Head of caudate nucleus (tissue), 42 donors: ENCODE measurements at regions not wholly inside any gene's neighbourhood (a gene's known extent, or its start where the extent isn't known, plus 50 kb on each side); places are given as distances from the start of the nearest gene placed in this dataset.
A peak's percentile ranks its signal among the peaks of the same experiment; 100 is the strongest.
"Not testable (repeated sequence)": the region's sequence is repeated elsewhere in the genome, so short reads cannot be mapped to it uniquely, and the experiment has no call there.

Experiments used
- DNase-seq, 42 donors: peaks; one replicate each; pipeline versions ENCODE4 v3.0.0 to v3.0.0-alpha.2; 2020 to 2021; ENCODE audit warnings: mixed read lengths in 7 of 42
- intact Hi-C: fragments of 100-400 bp; cut with DNase I; formaldehyde crosslinking; loops from one replicate; pipeline ENCODE4 v1.15.0; 2022

DNA sequence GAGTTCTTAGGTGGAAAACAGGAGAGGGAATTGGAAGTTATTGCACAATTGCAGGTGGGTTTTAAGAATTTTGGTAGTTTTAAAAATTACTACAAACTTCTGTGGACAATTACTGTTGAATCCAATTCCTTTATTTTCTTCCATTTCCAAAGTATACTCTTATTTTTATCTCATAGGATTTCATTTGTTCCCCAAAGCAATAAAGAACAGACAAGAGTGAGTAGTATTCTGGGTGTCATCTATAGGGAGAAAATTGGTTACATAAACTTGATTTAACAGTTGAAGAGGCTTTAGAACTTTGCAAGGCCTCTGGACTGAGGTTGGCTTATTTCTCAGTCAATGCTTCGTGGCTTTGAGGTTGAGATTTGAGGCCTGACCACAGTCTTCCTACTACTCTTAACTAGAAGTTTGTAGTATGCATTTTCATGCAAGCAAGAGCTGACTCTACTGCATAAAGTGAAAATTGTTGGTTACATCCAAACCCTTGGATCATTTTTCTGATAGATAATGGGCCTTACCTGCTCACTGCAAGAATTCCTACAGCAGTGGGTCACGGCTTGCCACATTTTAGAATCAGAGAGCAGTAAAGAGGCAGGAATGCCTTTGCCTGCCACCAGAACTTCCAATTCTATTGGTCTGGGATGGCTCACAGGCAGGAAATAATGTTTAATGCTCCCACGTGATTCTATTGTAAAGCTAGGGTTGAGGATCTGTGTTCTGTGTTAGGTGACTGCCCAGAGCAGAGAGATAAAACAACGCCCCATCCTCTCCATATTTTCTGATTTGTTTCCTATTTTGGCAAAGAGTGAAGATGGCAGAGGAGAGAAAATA lies 270.5 kb downstream of the TTC6 start:
- intact Hi-C loops: no loop called here
- no peak for DNase-seq

DNA sequence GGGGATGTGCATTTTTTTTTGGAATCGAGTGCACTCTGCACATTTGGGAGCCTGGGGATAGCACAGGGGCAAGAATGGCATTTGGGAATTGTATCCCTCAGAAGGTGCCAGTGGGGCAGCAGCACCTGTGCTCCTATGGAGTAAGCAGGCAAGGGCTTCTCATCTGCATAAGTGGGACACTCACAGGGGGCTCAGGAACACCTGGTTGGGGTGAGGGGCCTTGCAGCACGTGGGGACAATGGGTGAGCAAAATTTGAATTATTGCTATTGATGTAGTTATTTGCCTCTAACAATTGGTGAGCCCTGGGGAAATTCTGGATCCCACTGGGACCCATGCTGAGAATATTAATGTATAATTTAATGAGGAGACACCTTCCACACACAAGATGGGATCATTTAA lies 274.2 kb downstream of the TTC6 start:
- DNase-seq: no peak
- intact Hi-C loops: loop anchor here (10.0 kb wide), 1 partner anchor 625 kb away; no protein-coding TSS in a partner anchor

DNA sequence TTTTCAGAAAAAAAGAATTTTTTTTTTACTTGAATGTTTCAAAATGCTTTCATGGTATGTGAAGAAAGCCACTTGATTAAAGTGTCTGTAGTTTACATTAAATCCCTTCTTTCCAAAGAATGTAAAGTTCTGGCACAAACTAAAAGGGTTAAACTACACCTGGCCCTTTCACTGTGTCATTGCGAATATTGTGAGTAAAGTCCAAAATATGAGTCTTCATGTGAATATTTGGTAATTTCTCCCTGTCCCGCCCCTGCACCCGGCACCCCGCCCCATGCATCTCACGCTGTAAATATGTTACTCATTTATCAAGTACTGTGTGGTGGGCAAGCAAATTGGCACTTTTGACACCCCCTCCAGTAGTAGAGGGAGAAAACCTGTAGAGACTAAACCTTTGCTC lies 274.7 kb downstream of the TTC6 start:
- intact Hi-C loops: loop anchor here (10.0 kb wide), 1 partner anchor 625 kb away; no protein-coding TSS in a partner anchor
- DNase-seq: no peak

DNA sequence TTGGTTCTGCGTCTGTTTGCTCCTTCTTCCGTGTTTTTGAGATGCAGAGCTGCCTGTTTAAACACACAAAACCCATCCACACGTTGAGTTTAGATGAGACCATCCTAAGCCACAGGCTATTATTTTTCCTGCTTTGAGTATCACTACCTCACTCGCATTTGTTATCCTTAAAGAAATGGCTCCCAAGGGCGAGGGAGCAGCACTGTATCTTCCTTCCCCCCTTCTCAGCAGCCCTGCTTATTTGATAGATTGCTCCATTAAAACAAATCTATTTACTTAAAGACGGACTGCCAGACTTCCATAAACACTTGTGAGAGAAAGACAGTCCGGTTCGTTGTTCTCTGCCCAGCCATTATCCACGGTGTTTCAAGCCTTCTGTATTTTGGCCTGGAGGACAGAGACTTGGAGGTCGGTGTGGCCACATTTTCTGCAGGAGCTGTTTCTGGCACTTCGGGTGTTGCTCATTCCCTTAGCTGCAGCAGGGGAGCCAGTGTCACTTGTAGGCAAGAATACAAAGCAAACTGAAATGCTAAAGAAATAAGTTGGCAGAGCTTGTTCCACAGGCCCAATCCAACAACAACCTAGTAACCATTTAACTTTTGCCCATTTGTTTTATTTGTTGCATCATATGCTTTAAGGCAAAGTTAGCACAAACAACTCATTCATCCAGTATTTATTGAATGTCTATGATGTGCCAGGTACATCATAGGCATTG lies 275.4 kb downstream of the TTC6 start:
- intact Hi-C loops: loop anchor here (10.0 kb wide), 1 partner anchor 626 kb away; no protein-coding TSS in a partner anchor
- DNase-seq: peak in 2 of 42 donors; percentile 2 to 39

DNA sequence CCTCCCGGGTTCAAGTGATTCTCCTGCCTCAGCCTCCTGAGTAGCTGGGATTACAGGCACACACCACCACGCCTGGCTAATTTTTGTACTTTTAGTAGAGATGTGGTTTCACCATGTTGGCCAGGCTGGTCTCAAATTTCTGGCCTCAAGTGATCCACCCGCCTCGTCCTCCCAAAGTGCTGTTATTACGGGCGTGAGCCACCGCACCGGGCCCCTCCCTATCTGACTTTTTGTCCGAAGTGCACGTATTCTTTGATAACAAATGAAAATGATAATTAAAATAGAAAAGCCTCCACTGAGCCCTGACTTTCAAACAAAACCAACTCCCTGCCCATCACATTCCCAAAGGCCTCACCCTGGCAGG lies 278.6 kb downstream of the TTC6 start:
- DNase-seq: not testable (repeated sequence)
- intact Hi-C loops: loop anchor here (10.0 kb wide), 1 partner anchor 629 kb away; no protein-coding TSS in a partner anchor

DNA sequence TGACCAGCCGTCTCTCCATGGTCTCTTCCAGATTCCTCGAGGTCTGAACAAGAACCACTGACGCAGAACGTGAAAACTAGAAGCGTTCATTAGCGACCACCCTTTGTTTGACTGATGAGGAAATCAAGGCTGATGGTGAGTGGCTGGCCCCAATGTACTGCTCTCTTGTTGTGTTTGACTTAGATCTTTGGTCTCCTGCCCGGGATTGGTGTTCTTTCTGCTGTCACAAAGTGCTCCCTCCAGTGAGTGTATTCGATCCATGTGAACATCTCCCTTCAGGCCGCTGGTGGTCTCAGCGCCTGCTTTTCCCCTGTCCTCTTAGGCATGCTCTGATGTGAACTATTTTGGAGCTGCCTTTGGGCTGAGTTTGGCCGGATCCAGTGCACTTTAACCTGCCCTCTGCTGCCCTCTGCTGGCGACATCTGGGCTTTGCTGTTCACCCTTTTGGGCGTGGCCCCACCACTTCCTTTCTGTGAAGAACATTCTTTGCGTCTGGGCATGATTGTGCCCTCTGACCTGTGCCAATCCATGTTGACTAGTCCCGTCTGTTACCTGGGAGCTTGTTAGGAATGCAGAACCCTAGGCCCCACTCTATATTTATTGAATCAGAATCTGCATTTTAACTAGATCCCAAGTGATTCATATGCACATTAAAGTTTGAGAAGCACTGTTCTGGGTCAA lies 279.1 kb downstream of the TTC6 start:
- DNase-seq: peak; percentile 30 to 92 (median 78)

DNA sequence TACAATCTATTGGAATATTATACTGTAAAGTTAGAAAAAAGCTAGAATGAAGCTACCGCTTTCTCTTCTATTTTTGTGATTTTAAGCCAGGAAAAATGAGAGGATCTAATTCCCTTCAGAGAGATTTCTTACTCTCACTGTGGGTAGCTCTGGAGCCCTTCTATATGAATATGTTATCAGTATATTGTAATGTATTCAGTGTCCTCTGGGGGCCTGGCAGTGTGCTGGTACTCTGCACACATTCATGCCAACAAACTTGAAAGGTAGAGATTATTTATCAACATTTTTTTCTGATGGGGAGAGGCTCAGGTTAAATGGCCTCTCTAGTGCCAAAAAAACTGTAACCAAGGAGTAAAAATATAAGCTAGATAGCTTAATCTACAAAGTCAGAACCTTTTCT lies 292.8 kb downstream of the TTC6 start:
- DNase-seq: no peak
- intact Hi-C loops: no loop called here

More for the DNA sequence above, 279.1 kb downstream of the TTC6 start:
- intact Hi-C loops: loop anchor here (10.0 kb wide), 1 partner anchor 630 kb away; no protein-coding TSS in a partner anchor

DNA sequence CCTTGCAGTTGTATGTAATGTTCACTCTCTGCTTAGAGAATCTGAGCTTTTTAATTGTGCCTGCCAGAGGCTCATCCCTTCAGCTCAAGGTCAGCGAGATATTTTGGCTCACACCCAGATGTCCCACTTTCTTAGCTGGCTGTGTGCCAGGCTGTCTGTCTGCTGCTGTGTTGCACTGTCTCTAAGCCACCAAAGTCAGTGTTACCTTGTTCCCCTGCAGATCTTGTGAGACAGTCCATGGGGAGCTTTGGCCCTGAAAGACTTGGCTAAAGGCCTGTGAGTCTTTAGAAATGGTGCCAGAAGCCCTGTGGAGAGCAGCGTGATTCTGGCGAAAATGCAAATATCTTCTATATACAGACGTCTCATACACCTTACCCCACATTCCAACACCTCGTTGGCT lies 293.7 kb downstream of the TTC6 start:
- intact Hi-C loops: no loop called here
- no peak for DNase-seq

DNA sequence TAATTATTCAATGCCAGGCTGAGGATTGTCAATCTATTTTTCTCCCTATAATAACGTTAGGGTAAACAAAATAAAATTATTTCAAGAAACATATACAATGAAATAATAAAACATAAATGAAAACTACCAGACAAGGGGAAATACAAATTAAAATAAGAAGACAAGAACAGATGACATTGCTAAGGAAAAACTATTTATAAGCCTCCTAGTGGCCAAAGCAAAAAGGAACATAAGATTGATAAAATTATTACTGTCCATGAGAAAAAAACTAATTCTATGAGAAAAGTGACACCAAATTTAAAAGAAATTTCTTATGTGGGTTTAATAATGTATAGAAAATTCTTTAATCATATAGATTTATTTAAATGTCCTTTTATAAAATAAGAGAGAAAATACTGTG lies 294.7 kb downstream of the TTC6 start:
- intact Hi-C loops: no loop called here
- DNase-seq: no peak

DNA sequence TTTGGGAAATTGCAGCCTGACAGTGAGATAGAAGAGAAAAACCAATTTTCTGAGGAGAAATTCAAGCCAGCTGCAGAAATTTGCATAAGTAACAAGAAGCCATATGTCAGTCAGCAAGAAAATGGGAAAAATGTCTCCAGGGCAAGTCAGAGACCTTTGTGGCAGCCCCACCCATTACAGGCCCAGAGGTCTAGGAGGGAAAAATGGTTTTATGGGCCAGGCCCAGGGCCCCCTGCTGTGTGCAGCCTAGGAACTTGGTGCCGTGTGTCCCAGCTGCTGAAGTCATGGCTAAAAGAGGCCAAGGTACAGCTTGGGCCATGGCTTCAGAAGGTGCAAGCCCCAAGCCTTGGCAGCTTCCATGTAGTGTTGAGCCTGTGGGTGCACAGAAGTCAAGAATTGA lies 296.1 kb downstream of the TTC6 start:
- not testable (repeated sequence) for DNase-seq

DNA sequence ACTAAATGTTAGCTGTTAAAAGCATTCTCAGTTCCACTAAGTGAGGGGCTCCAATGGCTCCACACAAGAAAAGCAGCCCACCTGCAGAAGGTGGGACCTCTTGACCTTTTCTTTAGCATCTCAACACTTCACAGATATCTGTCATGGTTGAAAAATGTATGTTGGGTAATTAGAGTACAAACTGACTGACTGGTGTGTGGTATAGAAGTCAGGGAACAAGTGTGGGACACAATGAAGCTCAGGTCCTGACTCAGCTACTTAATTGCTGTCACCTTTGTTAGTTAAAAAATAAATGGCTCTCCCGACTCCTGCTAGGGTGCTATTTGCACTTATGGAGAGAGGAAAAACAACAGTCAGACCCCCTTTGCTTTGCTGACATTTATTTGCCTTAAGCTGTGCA lies 299.0 kb downstream of the TTC6 start:
- DNase-seq: no peak
- intact Hi-C loops: no loop called here

More for the DNA sequence above, 296.1 kb downstream of the TTC6 start:
- intact Hi-C loops: not testable (repeated sequence)

DNA sequence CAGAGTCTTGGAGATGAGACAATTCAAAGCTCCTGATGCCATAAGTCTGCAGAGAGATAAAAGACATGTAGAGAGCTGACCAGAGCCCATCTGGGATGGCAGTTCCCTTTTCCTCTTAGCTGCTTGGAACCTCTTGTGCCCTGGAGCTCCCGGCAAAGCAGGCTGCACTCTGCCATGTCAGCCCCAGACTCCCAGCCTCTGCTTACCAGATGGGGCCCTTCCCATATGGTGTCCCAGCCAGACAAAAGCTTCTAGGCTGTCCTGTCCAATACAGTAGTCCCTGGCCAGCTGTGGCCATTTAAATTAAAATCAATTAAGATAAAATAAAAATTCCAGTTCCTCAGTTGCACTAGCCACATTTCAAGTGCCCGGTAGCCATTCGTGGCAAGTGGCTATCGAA lies 303.9 kb downstream of the TTC6 start:
- DNase-seq: no peak
- intact Hi-C loops: no loop called here

DNA sequence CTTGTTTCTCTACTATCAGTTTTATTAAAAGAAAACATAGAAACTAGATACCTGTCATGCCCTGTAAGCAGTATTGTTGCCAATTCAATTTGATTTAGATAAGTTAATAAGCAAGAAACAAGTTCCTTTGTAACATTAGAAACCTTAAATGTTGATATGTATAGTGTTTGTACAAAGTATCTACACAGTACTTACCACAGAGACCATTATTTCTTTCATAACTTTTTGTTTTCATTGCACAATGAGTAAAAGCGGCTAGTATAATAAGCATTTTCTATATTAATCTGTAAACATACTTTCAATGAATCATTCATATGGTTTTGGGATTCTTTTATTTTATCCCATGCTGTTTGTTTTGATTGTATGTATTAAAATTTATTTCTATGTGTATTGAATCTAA lies 305.1 kb downstream of the TTC6 start:
- no peak for DNase-seq
- intact Hi-C loops: no loop called here

DNA sequence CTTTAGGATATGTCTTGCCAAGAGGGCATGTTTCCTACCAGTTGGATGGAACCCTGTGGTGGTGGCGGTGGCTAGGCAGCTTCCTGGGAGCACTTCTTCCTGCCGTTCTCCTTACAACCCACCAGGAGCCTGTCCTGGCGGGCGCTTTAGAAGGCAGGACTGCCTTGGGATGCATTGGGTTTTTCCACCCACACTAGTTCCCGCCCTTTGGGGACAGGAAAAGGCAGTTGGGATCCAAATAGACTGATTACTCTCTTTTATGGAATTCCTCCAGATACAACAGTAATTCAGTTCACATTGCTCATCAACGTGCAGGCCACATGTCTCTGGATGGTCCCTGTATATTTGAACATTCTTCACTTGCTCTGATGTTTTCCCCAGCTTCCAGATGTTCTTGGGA lies 305.7 kb upstream of the SSTR1 start:
- intact Hi-C loops: no loop called here
- DNase-seq: no peak

DNA sequence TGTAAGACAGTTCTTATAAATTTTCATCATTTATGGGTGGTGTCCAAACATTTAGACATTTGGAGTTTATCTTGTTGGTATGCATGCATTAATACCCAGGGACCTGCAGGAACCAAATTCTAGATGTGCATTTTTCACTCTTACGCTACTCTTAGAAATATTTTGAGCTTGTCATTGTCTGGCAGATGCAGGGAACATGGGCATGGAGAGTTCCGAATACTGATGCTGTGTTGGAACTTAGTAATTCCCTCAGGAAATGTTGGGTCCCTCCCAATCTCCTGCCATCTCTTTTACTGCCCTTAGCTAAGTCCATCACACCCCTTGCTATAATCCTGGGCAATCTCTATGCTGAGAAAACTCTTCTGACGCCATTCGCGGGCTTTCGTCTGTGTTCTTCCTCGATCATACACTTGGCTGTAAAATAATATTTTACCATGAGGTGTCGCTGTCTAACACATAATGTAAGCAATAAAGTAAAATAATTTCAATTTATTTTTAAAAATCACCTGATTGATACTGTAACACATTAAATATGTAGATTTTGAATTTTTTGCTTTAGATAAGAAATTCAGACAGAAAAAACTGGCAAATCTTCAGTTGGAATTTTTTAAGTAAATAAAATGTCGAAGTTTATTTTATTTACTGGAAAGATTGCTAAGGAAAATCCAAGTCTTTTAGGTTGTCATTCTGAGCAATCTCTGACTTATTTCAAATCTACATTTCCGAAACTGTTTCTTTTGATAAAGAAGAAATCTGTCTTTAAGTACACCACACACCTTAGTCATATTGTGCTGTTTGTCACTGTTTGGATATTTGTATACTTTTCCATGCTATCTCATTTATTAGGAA lies 304.1 kb upstream of the SSTR1 start:
- DNase-seq: peak in 22 of 42 donors; percentile 3 to 58 (median 19)
- intact Hi-C loops: no loop called here

DNA sequence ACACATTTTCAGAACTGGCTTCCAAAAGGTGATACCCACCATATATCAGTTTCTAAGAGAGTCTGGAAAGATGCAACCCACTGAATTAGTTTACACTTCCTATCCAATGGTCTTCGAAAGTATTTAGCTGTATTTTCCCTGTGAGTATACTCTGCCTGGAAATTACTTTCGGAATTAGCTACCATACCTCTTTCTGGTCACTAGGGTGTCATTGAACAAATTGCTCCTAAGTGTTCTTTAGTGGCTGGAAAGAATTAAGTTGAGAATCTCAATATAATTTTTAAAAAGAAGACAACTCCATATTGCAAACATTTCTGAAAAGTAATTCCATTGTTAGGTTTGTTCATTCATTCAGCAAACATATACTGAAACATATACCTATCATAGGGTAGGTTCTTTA lies 283.1 kb upstream of the SSTR1 start:
- intact Hi-C loops: no loop called here
- no peak for DNase-seq

DNA sequence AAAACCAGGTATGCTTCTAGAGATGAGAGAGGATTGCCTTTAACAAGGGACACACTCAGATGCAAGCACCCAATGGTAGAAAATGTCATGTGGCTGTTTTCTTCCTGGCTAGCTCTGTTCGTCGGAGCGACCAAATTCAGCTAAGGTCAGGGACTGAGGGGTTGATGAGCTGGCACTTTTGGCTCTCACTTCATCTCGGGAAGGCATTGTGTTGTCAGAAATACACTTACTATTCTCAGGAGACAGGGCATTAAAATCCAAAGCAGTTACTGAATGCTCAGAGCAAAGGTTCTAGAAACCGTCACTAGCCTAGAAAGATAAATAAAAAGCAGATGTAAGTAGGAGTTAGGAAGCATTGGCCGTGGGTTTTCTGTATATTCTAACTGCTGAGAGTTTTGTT lies 275.7 kb upstream of the SSTR1 start:
- DNase-seq: peak in 1 of 42 donors; percentile 36
- intact Hi-C loops: no loop called here

DNA sequence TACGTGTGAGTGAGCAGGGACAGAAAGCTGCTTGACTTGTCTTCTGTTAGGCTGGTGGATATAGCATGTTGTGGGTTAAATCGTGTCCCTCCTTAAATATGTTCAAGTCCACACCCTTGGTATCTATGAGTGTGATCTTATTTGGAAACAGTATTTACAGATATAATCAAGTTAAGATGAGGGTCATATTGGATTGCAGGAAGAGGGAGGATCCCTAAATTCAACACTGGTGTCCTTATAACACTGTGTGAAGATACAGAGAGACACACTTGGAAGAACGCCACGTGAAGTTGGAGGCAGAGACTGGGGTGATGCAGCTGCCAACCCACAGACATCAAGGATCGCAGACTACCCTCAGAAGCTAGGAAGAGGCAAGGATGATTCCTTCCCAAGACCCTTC lies 275.2 kb upstream of the SSTR1 start:
- DNase-seq: no peak
- intact Hi-C loops: no loop called here

DNA sequence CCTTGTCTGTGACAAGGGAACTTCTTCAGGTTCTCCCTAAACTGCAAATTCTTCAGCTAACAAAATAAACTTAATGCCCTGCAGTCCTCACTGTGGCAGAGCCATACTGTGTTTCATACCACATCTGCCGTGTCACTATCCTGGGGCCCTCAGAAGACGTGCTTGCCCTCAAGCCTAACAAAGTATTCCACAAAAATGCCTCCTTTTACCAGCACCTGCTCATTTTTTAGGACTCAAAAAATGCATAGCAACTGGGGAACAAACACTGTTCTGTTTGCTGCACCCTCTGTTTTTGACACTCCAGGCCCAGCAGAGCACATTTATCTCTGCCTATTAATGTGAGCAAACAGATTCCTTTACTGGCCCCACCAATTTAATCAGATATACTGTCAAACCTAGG lies 270.7 kb upstream of the SSTR1 start:
- intact Hi-C loops: no loop called here
- no peak for DNase-seq
